Uterus (tissue), 2 donors: ENCODE measurements at regions not wholly inside any gene's neighbourhood (a gene's known extent, or its start where the extent isn't known, plus 50 kb on each side); places are given as distances from the start of the nearest gene placed in this dataset.

ENCODE experiments used
- POLR2A ChIP-seq, 2 donors: fragments of 450-650 bp; IDR thresholded peaks; one replicate each; pipeline ENCODE4 v1.6.1; 2016; ENCODE audit warnings: antibody characterized with exemption in 2 of 2, mild to moderate bottlenecking in 1 of 2, moderate library complexity in 1 of 2
- TF ChIP-seq, protein P1 (sequence below), 4 experiments: fragments of 200-600 bp in 2 of 4; fragments of 450-650 bp in 2 of 4; sonication (generic) in 2 of 4; IDR thresholded peaks; one replicate each; pipeline ENCODE4 v1.5.1; 2016 to 2019; ENCODE audit warnings: antibody characterized with exemption in 4 of 4, mild to moderate bottlenecking in 2 of 4, moderate library complexity in 1 of 4

DNA sequence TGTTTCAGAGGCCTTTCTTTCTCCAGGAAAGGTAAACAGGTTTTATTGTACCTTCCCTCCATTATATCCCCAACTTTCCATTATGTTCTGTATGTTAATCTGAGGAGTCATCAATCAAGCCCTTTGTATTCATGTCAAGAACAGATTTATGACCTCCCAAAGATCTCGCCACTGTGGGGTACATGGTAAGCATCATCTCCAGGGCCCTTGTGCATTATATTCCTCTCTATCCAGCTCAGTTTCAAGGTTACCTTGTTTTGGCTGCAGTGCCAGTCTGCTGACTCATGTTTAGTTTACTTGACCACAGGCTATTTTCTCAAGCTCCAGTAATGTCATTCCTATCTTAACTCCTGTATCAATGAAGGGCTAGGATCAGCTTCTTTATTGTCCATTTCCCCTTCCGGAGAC, 125.1 kb upstream of the FRMPD4 start:
- TF ChIP-seq, protein P1, sequence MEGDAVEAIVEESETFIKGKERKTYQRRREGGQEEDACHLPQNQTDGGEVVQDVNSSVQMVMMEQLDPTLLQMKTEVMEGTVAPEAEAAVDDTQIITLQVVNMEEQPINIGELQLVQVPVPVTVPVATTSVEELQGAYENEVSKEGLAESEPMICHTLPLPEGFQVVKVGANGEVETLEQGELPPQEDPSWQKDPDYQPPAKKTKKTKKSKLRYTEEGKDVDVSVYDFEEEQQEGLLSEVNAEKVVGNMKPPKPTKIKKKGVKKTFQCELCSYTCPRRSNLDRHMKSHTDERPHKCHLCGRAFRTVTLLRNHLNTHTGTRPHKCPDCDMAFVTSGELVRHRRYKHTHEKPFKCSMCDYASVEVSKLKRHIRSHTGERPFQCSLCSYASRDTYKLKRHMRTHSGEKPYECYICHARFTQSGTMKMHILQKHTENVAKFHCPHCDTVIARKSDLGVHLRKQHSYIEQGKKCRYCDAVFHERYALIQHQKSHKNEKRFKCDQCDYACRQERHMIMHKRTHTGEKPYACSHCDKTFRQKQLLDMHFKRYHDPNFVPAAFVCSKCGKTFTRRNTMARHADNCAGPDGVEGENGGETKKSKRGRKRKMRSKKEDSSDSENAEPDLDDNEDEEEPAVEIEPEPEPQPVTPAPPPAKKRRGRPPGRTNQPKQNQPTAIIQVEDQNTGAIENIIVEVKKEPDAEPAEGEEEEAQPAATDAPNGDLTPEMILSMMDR (IDR thresholded peaks at IDR 0.05): no peak
- no peak for TF ChIP-seq POLR2A (IDR thresholded peaks at IDR 0.05)
